Prostate gland (tissue), 2 donors: ENCODE measurements at regions not wholly inside any gene's neighbourhood (a gene's known extent, or its start where the extent isn't known, plus 50 kb on each side); places are given as distances from the start of the nearest gene placed in this dataset.

Experiments
- DNase-seq: peaks from one replicate; pipeline ENCODE4 v3.0.0-alpha.2; 2019; ENCODE audit warnings: low spot score
- H3K27ac ChIP-seq, 2 donors: fragments of 200-600 bp; sonication (generic); 2 replicates each; pipeline ENCODE4 v1.5.1; 2017 to 2019
- H3K27me3 ChIP-seq: fragments of 200-600 bp; sonication (generic); replicated peaks from 2 replicates; pipeline ENCODE4 v1.5.1; 2019; ENCODE audit not compliant: insufficient read depth
- H3K36me3 ChIP-seq, 2 donors: fragments of 200-600 bp; sonication (generic); 1 replicate in 1 of 2; 2 replicates in 1 of 2; pipeline versions ENCODE4 v1.5.1 to v1.8.1; 2017 to 2019
- H3K4me1 ChIP-seq: fragments of 200-600 bp; sonication (generic); replicated peaks from 2 replicates; pipeline ENCODE4 v1.5.1; 2019
- H3K4me3 ChIP-seq, 2 donors: fragments of 200-600 bp; sonication (generic); 2 replicates each; pipeline ENCODE4 v1.5.1; 2017 to 2019
- H3K9me3 ChIP-seq: fragments of 200-600 bp; sonication (generic); 2 replicates; pipeline ENCODE4 v1.5.1; 2017
- POLR2A ChIP-seq: fragments of 450-650 bp; IDR thresholded peaks from one replicate; pipeline ENCODE4 v1.6.1; 2016; ENCODE audit warnings: antibody characterized with exemption, mild to moderate bottlenecking
- POLR2AphosphoS5 ChIP-seq: sonication (generic); formaldehyde crosslinking; IDR thresholded peaks from one replicate; pipeline ENCODE4 v1.6.1; 2017; ENCODE audit warnings: antibody characterized with exemption
- WGBS: methylation state at CpG from one replicate; pipeline ENCODE4 v1.1.5; 2018; 5-methylcytosine and 5-hydroxymethylcytosine counted together
- intact Hi-C: fragments of 100-400 bp; cut with DNase I; formaldehyde crosslinking; loops from one replicate; pipeline ENCODE4 v1.14.2; 2022
- TF ChIP-seq, protein P1 (sequence below), 4 experiments: fragments of 200-600 bp in 2 of 4; fragments of 450-650 bp in 2 of 4; sonication (generic) in 2 of 4; IDR thresholded peaks; 1 replicate in 3 of 4; 2 replicates in 1 of 4; pipeline ENCODE4 v1.5.1; 2016 to 2019; ENCODE audit warnings: antibody characterized with exemption in 4 of 4, mild to moderate bottlenecking in 2 of 4, moderate library complexity in 2 of 4

GRCh38 chr3:8097690-8098089 is 403.9 kb upstream of the LMCD1 start:
- H3K4me3 ChIP-seq = no peak overlapping the region
- no peaks in the 10 kb centered on the region for H3K27me3 ChIP-seq
- no peak for DNase-seq
- no peak overlapping the region for H3K27ac ChIP-seq
- no peaks in the 10 kb centered on the region for H3K9me3 ChIP-seq
- H3K36me3 ChIP-seq = no peaks in the 10 kb centered on the region
- TF ChIP-seq POLR2A = no peak
- no peak for TF ChIP-seq POLR2AphosphoS5
- TF ChIP-seq, protein P1, sequence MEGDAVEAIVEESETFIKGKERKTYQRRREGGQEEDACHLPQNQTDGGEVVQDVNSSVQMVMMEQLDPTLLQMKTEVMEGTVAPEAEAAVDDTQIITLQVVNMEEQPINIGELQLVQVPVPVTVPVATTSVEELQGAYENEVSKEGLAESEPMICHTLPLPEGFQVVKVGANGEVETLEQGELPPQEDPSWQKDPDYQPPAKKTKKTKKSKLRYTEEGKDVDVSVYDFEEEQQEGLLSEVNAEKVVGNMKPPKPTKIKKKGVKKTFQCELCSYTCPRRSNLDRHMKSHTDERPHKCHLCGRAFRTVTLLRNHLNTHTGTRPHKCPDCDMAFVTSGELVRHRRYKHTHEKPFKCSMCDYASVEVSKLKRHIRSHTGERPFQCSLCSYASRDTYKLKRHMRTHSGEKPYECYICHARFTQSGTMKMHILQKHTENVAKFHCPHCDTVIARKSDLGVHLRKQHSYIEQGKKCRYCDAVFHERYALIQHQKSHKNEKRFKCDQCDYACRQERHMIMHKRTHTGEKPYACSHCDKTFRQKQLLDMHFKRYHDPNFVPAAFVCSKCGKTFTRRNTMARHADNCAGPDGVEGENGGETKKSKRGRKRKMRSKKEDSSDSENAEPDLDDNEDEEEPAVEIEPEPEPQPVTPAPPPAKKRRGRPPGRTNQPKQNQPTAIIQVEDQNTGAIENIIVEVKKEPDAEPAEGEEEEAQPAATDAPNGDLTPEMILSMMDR (IDR thresholded peaks at IDR 0.05) = no peak
- H3K4me1 ChIP-seq = no peaks in the 10 kb centered on the region
- intact Hi-C loops = no loop called here
- WGBS = 95% methylated on average over 4 of the region's 4 CpGs

DNA sequence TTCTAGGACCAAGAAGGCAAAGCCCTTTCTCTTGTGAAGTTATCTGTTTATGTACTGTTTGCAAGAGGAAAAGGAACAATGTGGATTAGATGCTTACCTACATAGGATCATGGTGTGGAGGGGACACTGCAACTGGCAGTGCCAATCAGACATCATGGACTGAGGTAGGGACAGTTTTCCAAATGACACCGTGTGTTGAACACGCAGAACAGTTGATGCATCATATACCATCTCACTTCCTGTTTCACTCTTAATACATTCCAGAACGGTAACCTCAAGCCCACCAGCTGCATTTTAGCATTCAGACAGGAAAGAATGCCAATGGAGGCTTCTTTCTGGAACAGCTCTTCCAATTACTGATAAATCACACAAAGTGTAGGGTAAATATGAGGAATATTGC is 397.7 kb upstream of the LMCD1 start:
- Histone ChIP-seq H3K4me3 (no peak overlapping the region), H3K9me3 (no peaks in the 10 kb centered on the region), H3K36me3 (no peaks in the 10 kb centered on the region), H3K27ac (no peak overlapping the region), H3K4me1 (no peaks in the 10 kb centered on the region), H3K27me3 (no peaks in the 10 kb centered on the region)
- TF ChIP-seq, protein P1 (IDR thresholded peaks at IDR 0.05) = no peak
- TF ChIP-seq POLR2A (no peak), POLR2AphosphoS5 (no peak)
- 65% methylated on average over 3 of the region's 3 CpGs for WGBS
- DNase-seq = no peak
- intact Hi-C loops = no loop called here

DNA sequence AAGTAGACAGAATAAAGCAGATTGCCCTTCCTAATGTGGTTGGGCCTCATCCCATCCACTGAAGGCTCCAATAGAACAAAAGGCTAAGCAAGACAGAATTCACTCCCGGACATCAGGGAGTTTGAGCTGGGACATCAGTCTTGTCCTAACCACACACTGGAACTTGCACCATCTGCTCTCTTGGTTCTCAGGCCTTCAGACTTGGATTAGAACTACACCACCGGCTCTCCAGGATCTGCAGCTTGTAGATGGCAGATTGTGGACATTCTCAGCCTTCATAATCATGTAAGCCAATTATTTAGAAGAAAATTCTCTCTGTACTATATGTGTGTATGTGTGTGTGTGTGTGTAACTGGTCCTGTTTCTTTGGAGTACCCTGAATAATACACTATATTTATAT is 394.7 kb upstream of the LMCD1 start:
- Histone ChIP-seq H3K4me3 (no peak overlapping the region), H3K27ac (no peak overlapping the region), H3K4me1 (no peaks in the 10 kb centered on the region), H3K9me3 (no peaks in the 10 kb centered on the region), H3K36me3 (no peaks in the 10 kb centered on the region), H3K27me3 (no peaks in the 10 kb centered on the region)
- no peak for TF ChIP-seq POLR2AphosphoS5
- TF ChIP-seq, protein P1 (IDR thresholded peaks at IDR 0.05) = no peak
- TF ChIP-seq POLR2A = no peak
- 100% methylated on average over 2 of the region's 2 CpGs for WGBS
- DNase-seq = no peak
- intact Hi-C loops = no loop called here

DNA sequence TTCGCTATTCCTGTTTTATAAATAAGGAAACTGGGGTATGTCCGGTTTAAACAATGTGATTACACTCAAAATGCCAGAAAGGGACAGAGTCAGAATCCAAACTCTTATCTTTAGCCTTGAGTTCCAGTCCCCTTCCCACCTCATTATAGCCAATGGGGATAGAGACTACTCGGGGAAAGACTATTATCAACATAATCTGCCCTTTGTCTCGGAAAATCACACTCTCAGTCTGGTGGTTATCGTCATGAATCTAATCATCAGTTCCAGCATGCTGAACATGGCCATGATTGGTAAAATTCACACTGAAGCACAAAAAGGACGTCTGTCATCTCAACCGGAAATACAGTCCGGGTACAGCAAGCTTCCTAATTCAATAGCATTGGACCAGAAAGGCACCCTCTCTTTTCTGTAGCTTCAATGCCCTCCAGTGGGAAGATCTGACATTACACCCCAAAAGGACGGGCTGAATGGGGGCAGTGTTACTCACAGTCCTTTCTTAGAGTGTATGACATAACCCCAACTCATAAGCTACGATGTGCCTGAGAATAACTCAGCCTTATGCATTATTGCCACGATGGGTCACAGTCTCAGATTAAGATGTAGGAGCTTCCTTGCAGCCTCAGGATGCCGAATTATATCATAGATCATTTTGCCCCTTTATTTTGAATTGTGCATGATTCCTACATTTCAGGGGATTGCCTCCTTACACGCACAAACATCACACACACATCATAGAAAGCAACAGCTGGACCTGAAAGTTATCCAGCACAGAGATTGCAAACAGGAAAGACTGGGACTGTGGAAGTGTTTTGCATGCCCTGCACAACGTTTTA is 390.4 kb upstream of the LMCD1 start:
- H3K36me3 ChIP-seq = no peaks in the 10 kb centered on the region
- H3K27me3 ChIP-seq = no peaks in the 10 kb centered on the region
- no peaks in the 10 kb centered on the region for H3K4me1 ChIP-seq
- H3K4me3 ChIP-seq = no peak overlapping the region
- WGBS = 28% methylated on average over 14 of the region's 14 CpGs
- intact Hi-C loops = loop anchor here (10.0 kb wide), 2 partner anchors 306 to 1316 kb away; no protein-coding TSS in a partner anchor
- no peaks in the 10 kb centered on the region for H3K9me3 ChIP-seq
- no peak overlapping the region for H3K27ac ChIP-seq
- peak; percentile 38 for DNase-seq
- TF ChIP-seq POLR2AphosphoS5 = no peak
- TF ChIP-seq, protein P1 (IDR thresholded peaks at IDR 0.05) = peak; percentile 15 to 76 (median 57)

GRCh38 chr3:8112587-8112986 is 389.0 kb upstream of the LMCD1 start:
- Histone ChIP-seq H3K4me3 (no peak overlapping the region), H3K27ac (no peak overlapping the region), H3K4me1 (no peaks in the 10 kb centered on the region), H3K9me3 (no peaks in the 10 kb centered on the region), H3K27me3 (no peaks in the 10 kb centered on the region), H3K36me3 (no peaks in the 10 kb centered on the region)
- WGBS = 59% methylated on average over 7 of the region's 7 CpGs
- intact Hi-C loops = loop anchor here (10.0 kb wide), 2 partner anchors 308 to 1318 kb away; no protein-coding TSS in a partner anchor
- no peak for DNase-seq
- TF ChIP-seq, protein P1 (IDR thresholded peaks at IDR 0.05) = no peak
- TF ChIP-seq POLR2A = no peak
- no peak for TF ChIP-seq POLR2AphosphoS5
